Uterus (tissue), 3 donors: ENCODE measurements at regions not wholly inside any gene's neighbourhood (a gene's known extent, or its start where the extent isn't known, plus 50 kb on each side); places are given as distances from the start of the nearest gene placed in this dataset.
"Not testable (repeated sequence)": the region's sequence is repeated elsewhere in the genome, so short reads cannot be mapped to it uniquely, and the experiment has no call there.

ENCODE experiments used
- DNase-seq, 2 donors: peaks; one replicate each; pipeline ENCODE4 v3.0.0-alpha.2; 2019 to 2020
- H3K27ac ChIP-seq, 2 donors: fragments of 200-600 bp; sonication (generic); 1 replicate in 1 of 2; 2 replicates in 1 of 2; pipeline ENCODE4 v1.5.1; 2016 to 2018
- H3K27me3 ChIP-seq, 2 donors: fragments of 200-600 bp; sonication (generic); one replicate each; pipeline ENCODE4 v1.5.1; 2018 to 2019; ENCODE audit warnings: control low read depth in 1 of 2
- H3K36me3 ChIP-seq, 2 donors: fragments of 200-600 bp; sonication (generic); one replicate each; pipeline ENCODE4 v1.5.1; 2019; ENCODE audit warnings: control low read depth in 1 of 2
- H3K4me1 ChIP-seq, 2 donors: fragments of 200-600 bp; sonication (generic); one replicate each; pipeline ENCODE4 v1.5.1; 2018 to 2019; ENCODE audit warnings: control low read depth in 1 of 2
- H3K4me3 ChIP-seq, 2 donors: fragments of 200-600 bp; sonication (generic); 1 replicate in 1 of 2; 2 replicates in 1 of 2; pipeline ENCODE4 v1.5.1; 2018 to 2019; ENCODE audit warnings: mild to moderate bottlenecking in 1 of 2
- H3K9me3 ChIP-seq, 2 donors: fragments of 200-600 bp; sonication (generic); one replicate each; pipeline ENCODE4 v1.5.1; 2019; ENCODE audit warnings: control low read depth in 1 of 2
- POLR2A ChIP-seq, 2 donors: fragments of 450-650 bp; IDR thresholded peaks; one replicate each; pipeline ENCODE4 v1.6.1; 2016; ENCODE audit warnings: antibody characterized with exemption in 2 of 2, mild to moderate bottlenecking in 1 of 2, moderate library complexity in 1 of 2
- intact Hi-C: fragments of 100-400 bp; cut with DNase I; formaldehyde crosslinking; loops from one replicate; pipeline ENCODE4 v1.15.1; 2023; ENCODE audit warnings: low total_unique reads
- TF ChIP-seq, protein P1 (sequence below), 4 experiments: fragments of 200-600 bp in 2 of 4; fragments of 450-650 bp in 2 of 4; sonication (generic) in 2 of 4; IDR thresholded peaks; one replicate each; pipeline ENCODE4 v1.5.1; 2016 to 2019; ENCODE audit warnings: antibody characterized with exemption in 4 of 4, mild to moderate bottlenecking in 2 of 4, moderate library complexity in 1 of 4
- donor health status: DM: yes; HTN: yes; CAD: no.

DNA sequence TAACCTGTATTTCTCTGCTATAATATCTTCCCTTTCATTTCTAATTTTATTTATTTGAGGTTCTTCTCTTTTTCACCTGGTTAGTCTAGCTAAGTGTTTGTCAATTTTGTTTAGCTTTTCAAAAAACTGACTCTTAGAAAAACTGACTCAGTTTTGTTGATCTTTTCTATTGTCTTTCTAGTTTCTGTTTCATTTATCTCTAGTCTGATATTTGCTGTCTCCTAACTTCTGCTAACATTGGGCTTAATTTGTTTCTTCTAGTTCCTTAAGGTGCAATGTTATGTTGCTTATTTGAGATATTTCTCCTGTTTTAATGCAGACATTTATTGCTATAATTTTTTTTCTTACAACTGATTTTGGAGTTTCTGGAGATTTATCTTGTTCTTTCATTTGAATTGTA is 1011.0 kb downstream of the EPHA7 start:
- Histone ChIP-seq H3K9me3 (no peaks in the 10 kb centered on the region), H3K36me3 (no peaks in the 10 kb centered on the region), H3K4me1 (no peaks in the 10 kb centered on the region), H3K27me3 (no peaks in the 10 kb centered on the region), H3K4me3 (no peak overlapping the region), H3K27ac (no peak overlapping the region)
- TF ChIP-seq, protein P1, sequence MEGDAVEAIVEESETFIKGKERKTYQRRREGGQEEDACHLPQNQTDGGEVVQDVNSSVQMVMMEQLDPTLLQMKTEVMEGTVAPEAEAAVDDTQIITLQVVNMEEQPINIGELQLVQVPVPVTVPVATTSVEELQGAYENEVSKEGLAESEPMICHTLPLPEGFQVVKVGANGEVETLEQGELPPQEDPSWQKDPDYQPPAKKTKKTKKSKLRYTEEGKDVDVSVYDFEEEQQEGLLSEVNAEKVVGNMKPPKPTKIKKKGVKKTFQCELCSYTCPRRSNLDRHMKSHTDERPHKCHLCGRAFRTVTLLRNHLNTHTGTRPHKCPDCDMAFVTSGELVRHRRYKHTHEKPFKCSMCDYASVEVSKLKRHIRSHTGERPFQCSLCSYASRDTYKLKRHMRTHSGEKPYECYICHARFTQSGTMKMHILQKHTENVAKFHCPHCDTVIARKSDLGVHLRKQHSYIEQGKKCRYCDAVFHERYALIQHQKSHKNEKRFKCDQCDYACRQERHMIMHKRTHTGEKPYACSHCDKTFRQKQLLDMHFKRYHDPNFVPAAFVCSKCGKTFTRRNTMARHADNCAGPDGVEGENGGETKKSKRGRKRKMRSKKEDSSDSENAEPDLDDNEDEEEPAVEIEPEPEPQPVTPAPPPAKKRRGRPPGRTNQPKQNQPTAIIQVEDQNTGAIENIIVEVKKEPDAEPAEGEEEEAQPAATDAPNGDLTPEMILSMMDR (IDR thresholded peaks at IDR 0.05), result no peak
- no peak for TF ChIP-seq POLR2A (IDR thresholded peaks at IDR 0.05)
- no peak for DNase-seq
- intact Hi-C loops, result no loop called here

DNA sequence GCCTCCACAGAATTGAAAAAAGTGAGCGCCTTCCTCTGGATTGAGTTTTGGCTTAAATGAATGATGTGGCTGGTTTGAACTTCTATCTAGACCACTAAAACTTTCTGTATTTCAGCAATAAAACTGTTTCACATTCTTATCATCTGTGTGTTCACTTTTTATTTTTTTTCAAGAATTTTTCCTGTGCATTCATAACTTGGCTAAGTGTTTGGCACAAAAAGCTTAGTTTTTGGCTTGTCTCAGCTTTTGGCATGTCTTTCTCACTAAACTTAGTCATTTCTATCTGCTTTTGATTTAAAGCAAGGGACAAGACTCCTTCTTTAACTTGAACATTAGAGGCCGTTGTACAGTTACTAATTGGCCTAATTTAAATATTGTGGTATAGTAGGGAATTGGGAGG is 1015.1 kb downstream of the EPHA7 start:
- TF ChIP-seq, protein P1 (IDR thresholded peaks at IDR 0.05), result no peak
- TF ChIP-seq POLR2A (IDR thresholded peaks at IDR 0.05), result no peak
- DNase-seq, result no peak
- Histone ChIP-seq H3K4me3 (no peak overlapping the region), H3K27ac (no peak overlapping the region), H3K27me3 (no peaks in the 10 kb centered on the region), H3K9me3 (no peaks in the 10 kb centered on the region), H3K36me3 (no peaks in the 10 kb centered on the region), H3K4me1 (no peaks in the 10 kb centered on the region)
- intact Hi-C loops, result no loop called here

DNA sequence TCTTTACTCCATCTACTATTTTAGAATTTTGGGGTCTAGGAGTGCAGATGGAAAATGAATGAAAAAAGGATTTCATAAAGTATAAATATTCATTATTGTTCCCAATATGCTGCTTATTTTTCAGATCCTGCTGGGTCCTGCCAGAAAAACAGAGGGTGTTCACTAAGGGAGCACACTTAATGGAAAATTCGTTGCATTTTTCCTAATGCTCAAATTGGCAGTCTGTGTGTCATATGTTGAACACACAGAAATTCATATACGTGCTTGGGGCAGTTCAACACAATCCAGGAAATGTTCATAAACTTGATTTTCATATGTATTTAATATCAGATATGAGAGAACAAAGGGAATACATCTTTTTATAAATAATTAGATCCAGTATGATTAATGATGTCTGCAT is 1019.4 kb downstream of the EPHA7 start:
- DNase-seq, result no peak
- Histone ChIP-seq H3K36me3 (no peaks in the 10 kb centered on the region), H3K9me3 (no peaks in the 10 kb centered on the region), H3K4me3 (no peak overlapping the region), H3K4me1 (no peaks in the 10 kb centered on the region), H3K27ac (no peak overlapping the region), H3K27me3 (no peaks in the 10 kb centered on the region)
- intact Hi-C loops, result no loop called here
- no peak for TF ChIP-seq POLR2A (IDR thresholded peaks at IDR 0.05)
- TF ChIP-seq, protein P1 (IDR thresholded peaks at IDR 0.05), result no peak

DNA sequence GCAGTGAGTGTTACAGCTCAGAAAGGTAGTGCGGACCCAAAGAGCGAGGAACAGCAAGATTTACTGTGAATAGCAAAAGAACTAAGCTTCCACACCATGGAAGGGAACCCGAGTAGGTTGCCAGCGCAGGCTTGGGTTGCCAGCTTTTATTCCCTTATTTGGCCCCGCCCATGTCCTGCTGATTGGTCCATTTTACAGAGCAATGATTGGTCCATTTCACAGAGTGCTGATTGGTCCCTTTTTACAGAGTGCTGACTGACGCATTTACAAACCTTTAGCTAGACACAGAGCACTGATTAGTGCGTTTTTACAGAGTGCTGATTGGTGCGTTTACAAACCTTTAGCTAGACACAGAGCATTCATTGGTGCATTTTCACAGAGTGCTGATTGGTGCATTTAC is 1030.7 kb downstream of the EPHA7 start:
- H3K27ac ChIP-seq, result not testable (repeated sequence)

GRCh38 chr6:92380803-92381601 is 1038.4 kb downstream of the EPHA7 start:
- TF ChIP-seq, protein P1 (IDR thresholded peaks at IDR 0.05), result no peak
- no peak for TF ChIP-seq POLR2A (IDR thresholded peaks at IDR 0.05)
- intact Hi-C loops, result no loop called here

More for the DNA sequence above, 1030.7 kb downstream of the EPHA7 start:
- H3K4me3 ChIP-seq, intact Hi-C loops, H3K36me3 ChIP-seq, H3K4me1 ChIP-seq, DNase-seq, H3K27me3 ChIP-seq, H3K9me3 ChIP-seq: not testable (repeated sequence)

More at GRCh38 chr6:92380803-92381601, 1038.4 kb downstream of the EPHA7 start:
- no peaks in the 10 kb centered on the region for H3K9me3 ChIP-seq
- H3K4me3 ChIP-seq, result no peak overlapping the region
- no peaks in the 10 kb centered on the region for H3K36me3 ChIP-seq
- H3K4me1 ChIP-seq, result no peaks in the 10 kb centered on the region
- H3K27me3 ChIP-seq, result no peaks in the 10 kb centered on the region
- DNase-seq, result no peak
- H3K27ac ChIP-seq, result no peak overlapping the region
